MM.1S (cell line): ENCODE measurements at regions not wholly inside any gene's neighbourhood (a gene's known extent, or its start where the extent isn't known, plus 50 kb on each side); places are given as distances from the start of the nearest gene placed in this dataset.

Experiments
- DNase-seq: peaks from one replicate; pipeline ENCODE4 v3.0.0-alpha.2; 2015
- H2AFZ ChIP-seq: fragments of 300-600 bp; sonication (generic); 2 replicates; pipeline ENCODE4 v1.6.0; 2016; ENCODE audit warnings: antibody characterized with exemption, low read length
- H3F3A ChIP-seq: fragments of 300-600 bp; sonication (generic); 2 replicates; pipeline ENCODE4 v1.6.1; 2016; ENCODE audit warnings: mild to moderate bottlenecking, antibody characterized with exemption, low read length, moderate library complexity, mixed read lengths; ENCODE audit not compliant: insufficient read depth
- H3K27ac ChIP-seq: fragments of 300-600 bp; sonication (generic); 2 replicates; pipeline ENCODE4 v1.5.1; 2016; ENCODE audit warnings: mild to moderate bottlenecking, low read length
- H3K27me3 ChIP-seq: fragments of 300-600 bp; sonication (generic); replicated peaks from 2 replicates; pipeline ENCODE4 v1.6.0; 2016; ENCODE audit warnings: low read length; ENCODE audit not compliant: insufficient read depth
- H3K36me3 ChIP-seq: fragments of 300-600 bp; sonication (generic); replicated peaks from 2 replicates; pipeline ENCODE4 v1.6.1; 2016; ENCODE audit warnings: mild to moderate bottlenecking, low read length, mixed read lengths; ENCODE audit not compliant: insufficient read depth
- H3K4me1 ChIP-seq: fragments of 300-600 bp; sonication (generic); 2 replicates; pipeline ENCODE4 v1.6.1; 2016; ENCODE audit warnings: low read length, mixed read lengths
- H3K4me2 ChIP-seq: fragments of 300-600 bp; sonication (generic); 2 replicates; pipeline ENCODE4 v1.6.0; 2016; ENCODE audit warnings: low read depth, low read length
- H3K4me3 ChIP-seq: fragments of 300-600 bp; sonication (generic); 2 replicates; pipeline ENCODE4 v1.5.1; 2016; ENCODE audit warnings: low read length, mixed read lengths
- H3K79me2 ChIP-seq: fragments of 300-600 bp; sonication (generic); 2 replicates; pipeline ENCODE4 v1.6.1; 2016; ENCODE audit warnings: mixed run types, low read length, mixed read lengths
- H3K9ac ChIP-seq: fragments of 300-600 bp; sonication (generic); 2 replicates; pipeline ENCODE4 v1.6.1; 2016; ENCODE audit warnings: low read length, mixed read lengths
- H3K9me2 ChIP-seq: fragments of 300-600 bp; sonication (generic); replicated peaks from 2 replicates; pipeline ENCODE4 v1.6.1; 2016; ENCODE audit warnings: mild to moderate bottlenecking, low read length, mixed read lengths; ENCODE audit not compliant: insufficient read depth
- H3K9me3 ChIP-seq: fragments of 300-600 bp; sonication (generic); replicated peaks from 2 replicates; pipeline ENCODE4 v1.6.1; 2016; ENCODE audit warnings: mild to moderate bottlenecking, low read length, mixed read lengths; ENCODE audit not compliant: insufficient read depth
- H4K20me1 ChIP-seq: fragments of 300-600 bp; sonication (generic); 2 replicates; pipeline ENCODE4 v1.6.1; 2016; ENCODE audit warnings: mild to moderate bottlenecking, low read length, moderate library complexity, mixed read lengths; ENCODE audit not compliant: insufficient read depth
- EZH2 ChIP-seq: fragments of 300-600 bp; sonication (generic); optimal IDR thresholded peaks from 2 replicates; pipeline ENCODE3; 2017; ENCODE audit warnings: low read depth, mild to moderate bottlenecking, antibody characterized with exemption, low read length, mixed read lengths
- EZH2phosphoT487 ChIP-seq: fragments of 300-600 bp; sonication (generic); IDR thresholded peaks from 2 replicates; pipeline ENCODE4 v1.6.1; 2018; ENCODE audit warnings: antibody characterized with exemption, low read length
- TF ChIP-seq, protein P1 (sequence below): fragments of 300-600 bp; sonication (generic); IDR thresholded peaks from 2 replicates; pipeline ENCODE4 v1.5.1; 2016; ENCODE audit warnings: antibody characterized with exemption, low read length, mixed read lengths

GRCh38 chr1:199657449-199657848 lies 370.1 kb upstream of the NR5A2 start:
- no peaks in the 10 kb centered on the region for H3K4me1 ChIP-seq
- no peaks in the 10 kb centered on the region for H3K9me3 ChIP-seq
- no peak overlapping the region for H3K4me3 ChIP-seq
- H3K27ac ChIP-seq = no peak overlapping the region
- H2AFZ ChIP-seq = no peak overlapping the region
- H3K79me2 ChIP-seq = no peaks in the 10 kb centered on the region
- H3F3A ChIP-seq = no peaks in the 10 kb centered on the region
- no peaks in the 10 kb centered on the region for H3K9me2 ChIP-seq
- H3K27me3 ChIP-seq = no peaks in the 10 kb centered on the region
- no peaks in the 10 kb centered on the region for H4K20me1 ChIP-seq
- no peak overlapping the region for H3K9ac ChIP-seq
- DNase-seq = no peak
- H3K4me2 ChIP-seq = no peak overlapping the region
- H3K36me3 ChIP-seq = no peaks in the 10 kb centered on the region
- TF ChIP-seq EZH2phosphoT487 = no peak
- TF ChIP-seq, protein P1, sequence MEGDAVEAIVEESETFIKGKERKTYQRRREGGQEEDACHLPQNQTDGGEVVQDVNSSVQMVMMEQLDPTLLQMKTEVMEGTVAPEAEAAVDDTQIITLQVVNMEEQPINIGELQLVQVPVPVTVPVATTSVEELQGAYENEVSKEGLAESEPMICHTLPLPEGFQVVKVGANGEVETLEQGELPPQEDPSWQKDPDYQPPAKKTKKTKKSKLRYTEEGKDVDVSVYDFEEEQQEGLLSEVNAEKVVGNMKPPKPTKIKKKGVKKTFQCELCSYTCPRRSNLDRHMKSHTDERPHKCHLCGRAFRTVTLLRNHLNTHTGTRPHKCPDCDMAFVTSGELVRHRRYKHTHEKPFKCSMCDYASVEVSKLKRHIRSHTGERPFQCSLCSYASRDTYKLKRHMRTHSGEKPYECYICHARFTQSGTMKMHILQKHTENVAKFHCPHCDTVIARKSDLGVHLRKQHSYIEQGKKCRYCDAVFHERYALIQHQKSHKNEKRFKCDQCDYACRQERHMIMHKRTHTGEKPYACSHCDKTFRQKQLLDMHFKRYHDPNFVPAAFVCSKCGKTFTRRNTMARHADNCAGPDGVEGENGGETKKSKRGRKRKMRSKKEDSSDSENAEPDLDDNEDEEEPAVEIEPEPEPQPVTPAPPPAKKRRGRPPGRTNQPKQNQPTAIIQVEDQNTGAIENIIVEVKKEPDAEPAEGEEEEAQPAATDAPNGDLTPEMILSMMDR = no peak
- TF ChIP-seq EZH2 = no peak

DNA sequence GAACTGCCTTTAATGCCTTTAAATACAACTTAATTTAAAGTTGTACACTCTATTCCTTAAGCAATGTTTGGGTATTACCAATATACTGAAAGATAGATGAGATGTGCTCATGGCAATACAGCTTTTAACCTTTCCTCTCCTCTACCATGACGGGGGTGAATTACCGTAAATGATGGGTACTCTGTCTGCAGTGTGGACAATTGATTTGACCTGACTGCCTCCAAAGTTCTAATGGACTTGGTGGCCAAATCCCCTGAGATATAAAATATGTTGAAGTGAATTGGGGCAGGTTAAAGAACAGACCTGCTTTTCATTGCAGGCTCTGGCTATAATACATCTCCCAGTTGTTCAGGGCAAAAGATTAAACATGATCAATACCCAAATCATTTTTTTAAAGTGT lies 367.4 kb upstream of the NR5A2 start:
- no peak overlapping the region for H3K27ac ChIP-seq

GRCh38 chr1:199665371-199665770 lies 362.1 kb upstream of the NR5A2 start:
- Histone ChIP-seq H3K79me2 (no peaks in the 10 kb centered on the region), H4K20me1 (no peaks in the 10 kb centered on the region), H3K9me2 (no peaks in the 10 kb centered on the region), H2AFZ (no peak overlapping the region), H3K4me1 (no peaks in the 10 kb centered on the region), H3K4me2 (no peak overlapping the region), H3K4me3 (no peak overlapping the region), H3K9ac (no peak overlapping the region), H3F3A (no peaks in the 10 kb centered on the region), H3K27ac (no peak overlapping the region), H3K9me3 (no peaks in the 10 kb centered on the region), H3K27me3 (no peaks in the 10 kb centered on the region), H3K36me3 (no peaks in the 10 kb centered on the region)
- TF ChIP-seq EZH2phosphoT487 (no peak), EZH2 (no peak)
- TF ChIP-seq, protein P1 = no peak
- DNase-seq = no peak

More for the DNA sequence above, 367.4 kb upstream of the NR5A2 start:
- Histone ChIP-seq H3K79me2 (no peaks in the 10 kb centered on the region), H3K27me3 (no peaks in the 10 kb centered on the region), H3K9me2 (no peaks in the 10 kb centered on the region), H3K4me1 (no peaks in the 10 kb centered on the region), H3K9ac (no peak overlapping the region), H3K36me3 (no peaks in the 10 kb centered on the region), H2AFZ (no peak overlapping the region), H3K4me2 (no peak overlapping the region), H3F3A (no peaks in the 10 kb centered on the region), H3K4me3 (no peak overlapping the region), H3K9me3 (no peaks in the 10 kb centered on the region), H4K20me1 (no peaks in the 10 kb centered on the region)
- TF ChIP-seq, protein P1 = no peak
- TF ChIP-seq EZH2phosphoT487 (no peak), EZH2 (no peak)
- DNase-seq = no peak
